ENCODE measurements at regions not wholly inside any gene's neighbourhood (a gene's known extent, or its start where the extent isn't known, plus 50 kb on each side); places are given as distances from the start of the nearest gene placed in this dataset.

DNA sequence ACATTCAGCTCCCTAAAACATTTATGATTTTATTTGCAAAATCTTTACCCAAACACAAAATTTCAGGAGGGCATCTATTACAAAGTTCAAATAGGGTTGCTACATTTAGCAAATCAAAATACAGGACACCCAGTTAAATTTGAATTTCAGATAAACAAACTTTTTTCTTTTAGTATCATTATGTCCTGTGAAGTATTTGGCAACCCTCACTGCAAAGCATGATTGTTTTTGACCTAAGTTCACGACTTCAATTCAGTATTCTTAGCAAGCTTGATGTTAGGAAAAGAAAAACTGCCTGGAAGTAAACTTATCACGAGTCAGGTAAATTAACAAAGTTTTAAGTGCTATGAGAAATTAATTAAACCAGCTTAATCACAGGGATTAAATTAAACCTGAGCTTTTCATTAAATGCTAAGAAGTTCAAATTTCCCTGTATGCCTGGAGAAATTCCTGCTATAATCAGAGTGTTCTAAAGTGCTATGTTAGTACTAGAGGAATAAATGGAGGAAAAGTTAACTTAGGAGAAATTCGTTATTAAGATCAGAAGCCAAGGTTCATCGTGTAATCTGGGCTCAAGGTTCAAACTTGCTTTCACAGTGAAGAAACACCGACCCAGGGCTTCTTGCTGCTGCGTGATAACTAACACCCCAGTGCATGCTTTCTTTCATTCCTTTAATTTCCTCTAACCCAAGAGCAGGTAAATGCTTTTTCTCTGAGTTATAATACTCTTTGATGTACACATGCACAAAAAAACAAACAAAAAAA is 298.1 kb downstream of the FOXO1 start (continued):
- TF ChIP-seq STAT6 (CRISPR knock-in tag; conservative IDR thresholded peaks at IDR 0.05; ENCODE audit: low read depth) (no peak), IRF2 (CRISPR knock-in tag; IDR thresholded peaks at IDR 0.05; ENCODE audit: borderline replicate concordance, low read depth) (no peak)
- TF ChIP-seq, protein P1, sequence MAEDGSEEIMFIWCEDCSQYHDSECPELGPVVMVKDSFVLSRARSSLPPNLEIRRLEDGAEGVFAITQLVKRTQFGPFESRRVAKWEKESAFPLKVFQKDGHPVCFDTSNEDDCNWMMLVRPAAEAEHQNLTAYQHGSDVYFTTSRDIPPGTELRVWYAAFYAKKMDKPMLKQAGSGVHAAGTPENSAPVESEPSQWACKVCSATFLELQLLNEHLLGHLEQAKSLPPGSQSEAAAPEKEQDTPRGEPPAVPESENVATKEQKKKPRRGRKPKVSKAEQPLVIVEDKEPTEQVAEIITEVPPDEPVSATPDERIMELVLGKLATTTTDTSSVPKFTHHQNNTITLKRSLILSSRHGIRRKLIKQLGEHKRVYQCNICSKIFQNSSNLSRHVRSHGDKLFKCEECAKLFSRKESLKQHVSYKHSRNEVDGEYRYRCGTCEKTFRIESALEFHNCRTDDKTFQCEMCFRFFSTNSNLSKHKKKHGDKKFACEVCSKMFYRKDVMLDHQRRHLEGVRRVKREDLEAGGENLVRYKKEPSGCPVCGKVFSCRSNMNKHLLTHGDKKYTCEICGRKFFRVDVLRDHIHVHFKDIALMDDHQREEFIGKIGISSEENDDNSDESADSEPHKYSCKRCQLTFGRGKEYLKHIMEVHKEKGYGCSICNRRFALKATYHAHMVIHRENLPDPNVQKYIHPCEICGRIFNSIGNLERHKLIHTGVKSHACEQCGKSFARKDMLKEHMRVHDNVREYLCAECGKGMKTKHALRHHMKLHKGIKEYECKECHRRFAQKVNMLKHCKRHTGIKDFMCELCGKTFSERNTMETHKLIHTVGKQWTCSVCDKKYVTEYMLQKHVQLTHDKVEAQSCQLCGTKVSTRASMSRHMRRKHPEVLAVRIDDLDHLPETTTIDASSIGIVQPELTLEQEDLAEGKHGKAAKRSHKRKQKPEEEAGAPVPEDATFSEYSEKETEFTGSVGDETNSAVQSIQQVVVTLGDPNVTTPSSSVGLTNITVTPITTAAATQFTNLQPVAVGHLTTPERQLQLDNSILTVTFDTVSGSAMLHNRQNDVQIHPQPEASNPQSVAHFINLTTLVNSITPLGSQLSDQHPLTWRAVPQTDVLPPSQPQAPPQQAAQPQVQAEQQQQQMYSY (CRISPR knock-in tag; IDR thresholded peaks at IDR 0.05), result no peak

- no peak for DNase-seq (ENCODE audit: low spot score)
- H3K4me1 Mint-ChIP-seq, result peaks cover 2% of the 10 kb centered on the region; the same call in 1 of the 2 replicates
- TF ChIP-seq RELA (CRISPR knock-in tag; IDR thresholded peaks at IDR 0.05; ENCODE audit: borderline replicate concordance), result no peak
- no peak for TF ChIP-seq OVOL2 (CRISPR knock-in tag; IDR thresholded peaks at IDR 0.05; ENCODE audit: borderline replicate concordance)
- TF ChIP-seq, protein P2, sequence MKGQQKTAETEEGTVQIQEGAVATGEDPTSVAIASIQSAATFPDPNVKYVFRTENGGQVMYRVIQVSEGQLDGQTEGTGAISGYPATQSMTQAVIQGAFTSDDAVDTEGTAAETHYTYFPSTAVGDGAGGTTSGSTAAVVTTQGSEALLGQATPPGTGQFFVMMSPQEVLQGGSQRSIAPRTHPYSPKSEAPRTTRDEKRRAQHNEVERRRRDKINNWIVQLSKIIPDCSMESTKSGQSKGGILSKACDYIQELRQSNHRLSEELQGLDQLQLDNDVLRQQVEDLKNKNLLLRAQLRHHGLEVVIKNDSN (CRISPR knock-in tag; IDR thresholded peaks at IDR 0.05), result no peak
- no peak for TF ChIP-seq ZNF416 (CRISPR knock-in tag; IDR thresholded peaks at IDR 0.05)
- TF ChIP-seq ATF6 (CRISPR knock-in tag; IDR thresholded peaks at IDR 0.05), result no peak
- TF ChIP-seq SOX15 (CRISPR knock-in tag; IDR thresholded peaks at IDR 0.05), result no peak
- no peak for TF ChIP-seq IRF2 (CRISPR knock-in tag; IDR thresholded peaks at IDR 0.05; ENCODE audit: borderline replicate concordance, low read depth)
- no peak for TF ChIP-seq AR (CRISPR knock-in tag; IDR thresholded peaks at IDR 0.05)
- no peak for TF ChIP-seq RORB (CRISPR knock-in tag; IDR thresholded peaks at IDR 0.05)
- TF ChIP-seq GTF2I (CRISPR knock-in tag; conservative IDR thresholded peaks at IDR 0.05), result no peak
- no peak for TF ChIP-seq ERG (CRISPR knock-in tag; IDR thresholded peaks at IDR 0.05)
- no peak for TF ChIP-seq GRHL2 (CRISPR knock-in tag; IDR thresholded peaks at IDR 0.05; ENCODE audit: insufficient replicate concordance, severe bottlenecking)
- no peak for TF ChIP-seq ZNF317 (CRISPR knock-in tag; IDR thresholded peaks at IDR 0.05; ENCODE audit: borderline replicate concordance, low read depth)
- TF ChIP-seq CREB1 (CRISPR knock-in tag; IDR thresholded peaks at IDR 0.05), result no peak
- H3K36me3 Mint-ChIP-seq, result no peaks in the 10 kb centered on the region
- CTCF ChIA-PET, result no interaction called here
- no peak overlapping the region for H3K27ac Mint-ChIP-seq
- no peak for ATAC-seq
- H3K27me3 Mint-ChIP-seq (ENCODE audit: low read depth), result no peaks in the 10 kb centered on the region
- H3K9me3 Mint-ChIP-seq, result no peaks in the 10 kb centered on the region
- POLR2A ChIA-PET, result no interaction called here
- H3K4me3 Mint-ChIP-seq, result no peak overlapping the region
These were observed 295.8 kb downstream of the FOXO1 start for GRCh38 chr13:40370661-40371060.
